NCI-H524 treated with DMSO at 0.1 percent for 48 hours (cell line): ENCODE measurements at regions not wholly inside any gene's neighbourhood (a gene's known extent, or its start where the extent isn't known, plus 50 kb on each side); places are given as distances from the start of the nearest gene placed in this dataset.
"Not testable (repeated sequence)": the region's sequence is repeated elsewhere in the genome, so short reads cannot be mapped to it uniquely, and the experiment has no call there.

Experiments used
- DNase-seq: peaks from one replicate; lab custom pipeline; 2025; lab: John Stamatoyannopoulos, UW

- not testable (repeated sequence) for DNase-seq
These were observed 1996.0 kb downstream of the PCDH7 start for GRCh38 chr4:32716090-32716620.

- DNase-seq: no peak
These were observed 2015.9 kb downstream of the PCDH7 start for GRCh38 chr4:32735856-32736590.

- no peak for DNase-seq
These were observed 2024.0 kb downstream of the PCDH7 start for GRCh38 chr4:32744211-32744610.

DNA sequence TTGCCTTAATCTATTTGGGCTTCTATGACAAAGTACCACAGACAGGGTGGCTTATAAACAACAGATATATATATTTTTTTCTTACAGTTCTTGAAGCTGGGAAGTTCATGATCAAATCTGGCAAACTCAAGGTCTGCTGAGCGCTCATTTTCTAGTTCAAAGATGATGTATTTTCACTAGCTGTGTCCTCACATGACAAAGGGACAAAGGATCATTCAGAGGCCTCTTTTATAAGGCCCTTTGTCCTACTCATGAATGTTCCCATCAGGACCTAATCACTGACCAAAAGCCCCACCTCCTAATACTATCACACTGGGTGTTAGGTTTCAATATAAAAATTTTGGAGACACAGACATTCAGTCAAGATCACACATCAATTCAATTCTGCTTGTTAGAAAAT is 2025.2 kb downstream of the PCDH7 start:
- no peak for DNase-seq

- DNase-seq: no peak
These were observed 2027.9 kb downstream of the PCDH7 start for GRCh38 chr4:32748061-32748460.

- DNase-seq: no peak
These were observed 2028.3 kb downstream of the PCDH7 start for GRCh38 chr4:32748498-32748897.

- DNase-seq: no peak
These were observed 2032.8 kb downstream of the PCDH7 start for GRCh38 chr4:32752962-32753361.

DNA sequence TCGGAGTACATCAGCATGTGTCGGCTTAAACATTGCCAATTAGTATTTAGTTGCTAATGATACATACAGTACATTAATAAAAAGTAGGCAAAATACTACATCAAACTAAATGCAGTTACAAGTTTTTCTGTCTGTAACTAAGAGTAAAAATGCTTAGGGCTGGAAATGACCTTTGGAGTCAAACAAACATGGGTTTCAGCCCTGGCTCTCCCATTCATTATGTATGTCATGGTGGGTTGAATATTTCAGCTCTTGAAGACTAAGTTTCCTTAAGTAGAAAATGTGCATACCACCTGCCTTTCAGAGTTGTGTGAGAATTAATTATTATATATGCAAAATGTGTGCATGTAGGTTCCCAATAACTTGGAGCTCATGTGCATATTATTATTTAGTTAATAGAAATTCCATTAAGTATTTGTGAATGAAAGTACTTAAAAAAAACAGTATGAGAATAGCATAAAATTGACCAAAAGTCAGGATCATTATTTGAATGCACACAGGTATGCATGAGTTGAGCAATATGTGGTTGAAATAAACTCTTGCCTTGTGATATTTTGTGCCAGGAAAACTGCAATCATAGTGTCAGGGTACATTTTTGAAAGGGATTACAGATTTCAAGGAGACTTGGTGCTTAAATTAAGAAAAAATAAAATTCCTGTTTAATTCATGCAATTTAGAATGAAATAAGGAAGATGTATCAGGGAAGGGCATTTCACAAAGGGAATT is 2048.7 kb downstream of the PCDH7 start:
- no peak for DNase-seq

DNA sequence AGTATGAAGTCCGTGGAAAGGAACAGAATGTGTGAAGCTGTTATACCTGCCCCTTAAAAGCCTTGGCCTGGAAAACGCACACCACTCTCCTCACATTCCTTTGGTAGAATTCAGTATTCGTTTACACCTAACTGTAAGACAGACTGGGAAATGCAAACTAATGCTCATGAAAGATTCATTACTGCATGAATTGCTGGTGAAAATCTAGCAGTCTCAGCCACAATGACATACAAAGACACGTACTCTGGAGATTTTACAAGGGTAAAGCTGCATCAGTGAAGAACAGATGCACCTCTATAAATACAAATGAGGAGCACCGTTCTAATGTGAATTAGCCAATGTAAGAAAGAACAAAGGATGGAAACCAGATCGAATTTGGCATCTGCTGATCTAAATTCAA is 2051.3 kb downstream of the PCDH7 start:
- no peak for DNase-seq

DNA sequence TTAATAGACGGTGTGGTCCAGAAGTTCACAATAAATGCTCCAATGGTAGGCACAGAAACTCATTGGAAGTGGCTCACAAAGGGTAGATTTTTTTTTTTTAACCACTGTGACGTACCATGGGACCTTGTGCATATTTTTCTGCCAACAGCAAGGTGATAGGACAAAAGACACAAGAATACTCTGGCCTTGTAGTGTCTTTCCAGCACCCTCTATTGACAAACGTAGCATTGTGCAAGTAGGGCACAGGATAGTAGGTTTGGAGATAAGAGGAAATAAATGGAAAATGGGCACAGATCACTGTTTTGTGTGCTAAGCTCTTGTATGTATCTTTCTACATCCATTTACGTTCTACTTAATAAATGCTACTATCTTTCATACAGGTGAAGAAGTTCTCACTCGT is 2054.9 kb downstream of the PCDH7 start:
- DNase-seq: peak; percentile 12

DNA sequence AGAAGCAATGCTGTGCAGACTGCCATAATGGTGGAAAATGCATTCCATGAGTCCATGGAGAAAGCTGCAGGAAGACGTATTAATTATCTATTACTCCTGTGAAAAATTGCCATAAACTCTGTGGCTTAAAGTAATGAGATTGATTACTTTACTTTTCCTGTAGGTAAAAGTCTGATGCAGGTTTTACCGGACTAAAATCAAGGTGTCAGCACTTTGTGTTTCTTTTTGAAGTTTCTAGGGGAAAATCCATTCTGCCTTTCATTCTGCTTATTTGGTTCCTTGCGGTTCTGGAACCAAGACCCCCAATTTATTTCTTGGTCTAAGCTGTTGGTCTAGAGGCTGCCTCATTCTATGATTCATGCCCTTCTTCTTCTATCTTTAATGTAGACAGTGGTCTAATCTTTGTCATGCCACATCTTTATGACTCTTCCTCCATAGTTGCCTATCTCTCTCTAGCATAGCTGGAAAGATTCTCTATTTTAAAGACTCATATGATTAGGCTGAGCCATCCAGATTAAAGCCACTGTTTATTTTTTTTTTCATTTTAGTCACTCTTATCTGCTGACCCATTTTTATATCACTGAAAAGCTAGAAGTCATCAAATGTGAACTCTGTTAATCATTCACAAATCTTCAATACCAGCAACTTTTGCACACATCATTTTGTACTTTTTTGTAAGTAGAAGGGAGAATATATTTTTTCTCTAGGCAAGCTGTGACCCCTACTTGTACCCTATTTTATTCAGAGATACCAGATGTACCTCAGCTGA is 2056.4 kb downstream of the PCDH7 start:
- DNase-seq: no peak

DNA sequence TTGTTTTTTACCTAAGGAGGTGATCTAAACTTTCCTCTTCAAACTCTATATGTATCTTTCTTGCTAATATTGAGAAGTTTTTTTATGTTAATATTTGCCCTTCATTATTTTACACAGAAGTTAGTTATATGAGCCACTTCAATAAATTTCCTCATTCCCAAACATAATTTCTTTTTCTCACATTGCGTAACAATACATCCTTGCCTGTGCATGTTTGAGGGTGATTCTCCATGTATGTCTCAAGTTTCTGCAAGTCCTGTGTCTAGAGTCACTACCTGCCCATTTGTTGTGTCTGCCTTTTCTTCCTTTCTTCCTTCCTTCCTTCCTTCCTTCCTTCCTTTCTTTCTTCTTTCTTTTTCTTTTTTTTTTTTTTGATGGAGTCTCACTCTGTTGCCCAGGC is 2057.9 kb downstream of the PCDH7 start:
- no peak for DNase-seq

GRCh38 chr4:32778938-32779337 is 2058.8 kb downstream of the PCDH7 start:
- DNase-seq: no peak

DNA sequence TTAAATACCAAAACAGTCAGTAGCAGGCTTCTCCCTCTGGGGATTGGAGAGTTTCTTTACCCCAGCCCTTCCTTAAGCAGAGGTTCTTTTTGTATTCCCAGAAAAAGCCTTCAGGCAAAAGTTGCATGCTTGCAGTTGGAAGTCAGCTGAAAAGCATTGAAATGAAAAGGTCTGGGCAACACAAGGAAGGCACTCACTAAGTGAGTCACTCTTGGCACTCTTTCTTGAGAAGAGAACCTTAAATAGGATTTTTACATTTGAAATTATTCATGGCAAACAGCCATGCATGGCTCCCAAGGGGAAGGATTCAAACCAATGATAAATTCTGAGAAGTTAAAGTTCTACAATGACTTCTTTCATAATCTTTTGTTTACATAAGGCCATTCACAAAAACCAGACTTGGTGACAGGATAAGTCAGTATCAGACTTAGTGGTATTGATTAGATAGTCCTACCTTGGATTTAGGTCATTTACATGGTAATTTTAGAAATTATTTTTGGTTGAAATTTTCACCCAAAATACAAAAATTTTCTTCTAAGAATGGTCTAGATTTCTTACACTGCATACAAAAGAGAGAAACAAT is 2068.9 kb downstream of the PCDH7 start:
- DNase-seq: no peak

GRCh38 chr4:32790803-32791202 is 2070.6 kb downstream of the PCDH7 start:
- DNase-seq: no peak

DNA sequence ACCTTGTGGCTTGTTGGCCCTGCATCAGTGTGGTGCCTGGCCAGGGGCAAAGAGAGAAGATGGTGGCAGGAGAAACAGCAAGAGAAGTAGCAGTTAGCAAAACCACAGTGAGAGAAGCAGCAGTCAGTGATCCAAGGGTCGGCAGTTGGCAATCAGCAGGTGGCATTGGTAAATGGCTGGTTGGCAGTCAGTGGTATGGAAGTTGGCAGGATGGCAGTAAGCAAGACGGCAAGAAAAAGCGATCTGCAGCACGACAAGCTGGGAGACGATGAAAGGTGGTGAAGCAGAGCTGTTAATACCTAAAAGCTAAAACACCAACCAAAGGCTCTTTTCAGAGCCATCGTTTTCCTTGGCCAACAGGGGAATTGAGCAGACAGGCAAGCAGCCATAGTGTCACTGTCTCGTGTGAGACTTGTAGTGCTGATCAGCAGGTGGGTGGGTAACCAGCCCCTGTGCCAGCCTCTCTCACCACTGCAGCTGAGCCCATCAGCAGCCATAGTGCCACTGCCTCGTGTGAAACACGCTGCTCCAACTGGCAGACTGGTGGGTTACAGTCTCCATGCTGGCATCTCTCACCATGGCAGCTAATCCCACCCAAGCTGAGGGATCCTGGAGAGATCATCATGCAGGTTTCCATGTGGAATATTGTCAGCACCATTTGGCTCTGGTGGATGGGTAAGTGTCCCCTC is 2078.4 kb downstream of the PCDH7 start:
- no peak for DNase-seq

DNA sequence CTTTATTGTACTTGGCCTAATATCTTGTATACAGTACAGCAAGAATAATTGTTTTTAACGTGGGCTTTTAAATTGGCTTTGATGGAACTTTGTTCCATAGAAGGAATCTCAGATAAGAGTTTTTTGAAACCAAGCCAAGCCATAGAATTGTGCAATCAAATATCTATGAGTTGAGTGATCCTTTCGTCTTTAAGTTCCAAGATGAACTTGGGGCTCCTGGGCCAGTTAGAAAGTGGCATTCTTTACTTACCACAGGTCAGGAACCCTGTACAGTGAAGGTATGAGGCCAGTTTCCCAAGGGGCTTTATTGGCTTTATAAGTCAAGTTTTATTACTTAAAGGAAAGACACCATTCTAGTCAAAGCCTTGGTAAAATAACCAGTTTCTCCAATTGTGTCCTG is 2104.2 kb downstream of the PCDH7 start:
- DNase-seq: no peak

- no peak for DNase-seq
These were observed 2106.0 kb downstream of the PCDH7 start for GRCh38 chr4:32826169-32826568.

DNA sequence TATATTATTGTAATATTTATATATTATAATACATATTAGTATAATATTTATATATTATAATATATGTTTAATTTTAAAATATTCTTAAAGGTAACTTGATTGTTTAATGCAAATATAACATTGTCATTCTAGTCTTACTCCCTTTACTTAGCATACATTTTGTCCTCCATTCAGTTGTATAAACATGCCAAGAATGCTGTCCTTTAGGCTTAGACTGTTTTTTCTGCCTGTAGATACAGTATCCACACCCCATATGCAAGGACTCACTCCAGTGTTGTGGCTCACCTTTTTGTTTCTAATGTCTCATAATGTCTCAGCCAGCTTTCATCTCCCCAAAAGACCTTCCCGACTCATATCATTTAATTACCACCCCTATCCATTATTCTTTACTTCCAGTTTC is 2110.0 kb downstream of the PCDH7 start:
- no peak for DNase-seq

- no peak for DNase-seq
These were observed 2110.9 kb downstream of the PCDH7 start for GRCh38 chr4:32831104-32831503.

GRCh38 chr4:32840461-32841189 is 2120.5 kb downstream of the PCDH7 start:
- DNase-seq: peak; percentile 82
